ENCODE measurements at regions not wholly inside any gene's neighbourhood (a gene's known extent, or its start where the extent isn't known, plus 50 kb on each side); places are given as distances from the start of the nearest gene placed in this dataset.
"Not testable (repeated sequence)": the region's sequence is repeated elsewhere in the genome, so short reads cannot be mapped to it uniquely, and the experiment has no call there.

DNA sequence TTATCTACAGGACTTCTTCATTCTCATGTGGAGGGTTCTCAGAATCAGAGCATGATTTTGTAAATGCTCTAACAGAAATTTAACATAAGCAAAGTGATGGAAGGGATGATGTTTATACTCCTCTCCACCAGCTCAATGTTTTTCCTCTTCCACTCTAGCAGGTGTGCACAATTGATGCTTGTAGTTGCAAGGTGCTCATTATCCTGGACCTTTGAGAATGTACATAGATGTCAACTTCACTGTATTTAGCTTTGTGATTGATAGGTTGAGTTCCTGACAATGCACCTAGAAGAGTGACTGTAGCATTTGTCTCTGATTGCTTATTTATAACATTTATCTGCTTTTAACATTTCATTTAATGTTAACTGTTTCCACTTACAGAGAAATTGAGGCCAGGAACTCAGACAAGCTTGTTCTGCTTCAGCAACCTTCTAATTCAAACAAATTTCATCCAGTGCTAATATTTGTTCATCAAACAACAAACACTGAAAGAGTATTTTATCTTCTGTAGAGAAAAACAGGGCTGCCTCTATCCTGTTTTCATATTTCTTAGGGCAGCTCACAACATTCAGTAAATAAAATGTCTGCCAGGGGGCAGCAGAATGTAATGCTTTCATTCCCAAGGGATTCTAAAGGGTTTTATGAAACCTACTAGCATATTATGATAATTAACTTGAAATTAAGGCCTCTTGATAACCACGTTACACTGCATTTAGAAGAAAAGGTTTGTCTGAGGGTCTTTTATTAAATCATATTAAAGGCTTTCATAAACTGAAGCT is 127.9 kb upstream of the NOL4 start:
- DNase-seq (ENCODE audit: low spot score) = peak; percentile 50

DNA sequence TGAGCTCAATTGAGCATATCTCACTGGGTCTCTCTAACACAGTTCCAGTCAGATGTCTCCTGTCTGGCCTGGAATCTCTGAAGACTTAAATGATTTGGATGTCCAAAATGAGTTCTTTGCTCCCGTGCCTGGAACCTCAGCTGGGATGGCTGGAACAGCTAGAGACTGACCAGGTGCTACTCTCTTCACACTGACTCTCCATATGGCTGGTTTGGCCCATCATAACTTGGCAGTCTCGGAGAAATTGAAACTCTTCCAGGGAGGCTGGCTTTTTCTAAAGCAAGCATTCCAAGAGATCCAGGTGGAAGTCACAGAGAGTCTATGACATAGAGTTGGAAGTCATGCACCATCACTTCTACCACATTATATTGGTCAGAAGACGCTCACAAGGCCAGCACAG is 129.6 kb upstream of the NOL4 start:
- DNase-seq (ENCODE audit: low spot score) = peak; percentile 13

GRCh38 chr18:34357944-34358580 is 133.3 kb upstream of the NOL4 start:
- DNase-seq (ENCODE audit: low spot score) = no peak

DNA sequence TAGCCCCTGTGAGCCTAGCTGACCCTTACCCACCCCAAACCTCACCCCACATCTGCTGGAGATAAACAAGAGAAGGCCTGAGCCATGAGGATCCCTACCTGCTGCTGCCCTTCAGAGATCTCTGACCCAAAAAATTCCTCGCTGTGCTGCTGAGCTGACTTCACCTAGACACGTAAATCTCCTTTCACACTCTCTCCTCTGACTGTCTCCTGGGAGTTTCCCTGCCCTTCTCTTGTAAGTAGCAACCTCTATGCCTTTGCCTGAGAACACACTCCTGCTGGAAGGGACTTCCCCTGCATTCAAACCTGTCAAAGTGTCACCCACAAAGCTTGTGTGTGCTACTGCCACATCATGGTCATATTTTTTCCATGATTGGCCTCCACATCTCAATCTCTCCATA is 134.2 kb upstream of the NOL4 start:
- no peak for DNase-seq (ENCODE audit: low spot score)

DNA sequence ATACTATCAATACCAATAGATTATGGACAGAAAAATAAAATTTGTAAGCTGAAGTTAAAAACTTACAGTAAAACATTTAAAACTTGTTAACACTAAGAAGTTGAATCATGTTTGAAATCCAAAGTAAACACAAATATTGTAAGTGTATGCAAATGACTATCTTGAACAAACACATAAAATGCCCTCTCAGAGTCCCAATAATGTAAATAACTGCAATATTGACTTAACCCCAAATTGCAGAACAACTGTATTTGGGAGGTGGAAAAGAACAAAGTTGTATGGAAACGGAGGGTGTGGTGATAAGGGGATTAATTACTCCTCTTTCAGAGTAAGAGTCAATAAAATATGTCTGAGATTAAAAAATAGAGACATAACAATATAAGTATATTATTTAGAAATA is 140.0 kb upstream of the NOL4 start:
- DNase-seq (ENCODE audit: low spot score) = no peak

- DNase-seq (ENCODE audit: low spot score) = no peak
These were observed 146.1 kb upstream of the NOL4 start for GRCh38 chr18:34370704-34371395.

DNA sequence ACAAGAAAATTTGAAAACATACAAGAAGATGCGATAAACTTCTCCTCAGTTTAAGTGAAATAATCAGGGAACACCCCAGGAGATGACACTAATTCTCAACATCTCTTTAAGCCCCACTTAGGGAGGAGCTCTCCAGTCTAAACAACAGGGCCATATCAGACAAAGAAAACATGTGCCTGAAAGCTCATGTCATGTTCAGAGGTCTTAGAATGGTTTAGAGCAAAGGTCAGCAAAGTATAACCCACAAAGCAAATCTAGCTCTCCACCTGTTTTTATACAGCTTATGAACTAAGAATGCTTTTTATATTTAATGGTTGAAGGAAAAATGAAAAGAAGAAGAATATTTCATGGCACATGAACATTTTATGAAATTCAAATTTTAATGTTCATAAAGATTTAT is 155.6 kb upstream of the NOL4 start:
- no peak for DNase-seq (ENCODE audit: low spot score)

GRCh38 chr18:34385311-34385710 is 160.6 kb upstream of the NOL4 start:
- no peak for DNase-seq (ENCODE audit: low spot score)

DNA sequence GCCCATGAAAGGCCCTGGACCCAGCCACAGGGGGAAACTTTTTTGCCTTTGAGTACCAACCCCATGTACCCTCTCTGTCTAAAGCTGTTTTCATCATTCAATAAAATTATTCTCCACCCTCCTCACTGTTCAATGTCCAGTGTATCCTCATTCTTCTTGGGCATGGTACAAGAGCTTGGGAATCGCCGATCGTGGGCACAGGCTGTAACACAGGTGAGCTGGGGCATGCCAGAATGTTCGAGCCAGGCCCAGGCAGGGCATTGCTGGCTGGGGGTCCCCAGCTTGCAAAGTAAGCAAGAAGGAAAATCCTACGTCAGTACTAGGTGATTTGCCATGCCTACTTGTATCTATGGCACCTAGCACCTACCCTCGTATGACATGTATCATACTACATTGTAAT is 162.1 kb upstream of the NOL4 start:
- DNase-seq (ENCODE audit: low spot score) = no peak

GRCh38 chr18:34397286-34397896 is 172.7 kb upstream of the NOL4 start:
- DNase-seq (ENCODE audit: low spot score) = no peak

DNA sequence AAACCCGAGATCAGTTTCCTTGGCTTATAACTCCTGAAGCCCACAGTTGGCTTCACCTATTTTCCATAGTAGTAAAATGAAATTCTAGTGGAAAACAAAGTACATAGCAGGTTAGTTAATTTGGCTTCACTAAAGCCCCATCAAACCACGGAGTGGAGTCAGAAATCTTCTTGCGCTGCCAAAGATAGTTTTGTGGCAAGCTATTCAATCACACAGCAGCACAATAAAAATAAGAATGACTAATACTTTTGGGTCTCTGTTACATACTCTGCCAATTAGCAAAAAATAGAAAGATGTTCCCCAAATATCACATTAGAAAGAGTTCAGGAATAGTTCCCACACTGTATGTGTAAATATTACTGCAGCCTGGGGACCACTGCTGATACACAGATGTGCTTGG is 175.2 kb upstream of the NOL4 start:
- DNase-seq (ENCODE audit: low spot score) = no peak

GRCh38 chr18:34400834-34401233 is 176.1 kb upstream of the NOL4 start:
- no peak for DNase-seq (ENCODE audit: low spot score)

- DNase-seq (ENCODE audit: low spot score) = no peak
These were observed 177.1 kb upstream of the NOL4 start for GRCh38 chr18:34401775-34402174.

- not testable (repeated sequence) for DNase-seq (ENCODE audit: low spot score)
These were observed 182.8 kb upstream of the NOL4 start for GRCh38 chr18:34407471-34407870.

- no peak for DNase-seq (ENCODE audit: low spot score)
These were observed 187.2 kb upstream of the NOL4 start for GRCh38 chr18:34411952-34412351.

- no peak for DNase-seq (ENCODE audit: low spot score)
These were observed 206.3 kb upstream of the NOL4 start for GRCh38 chr18:34431042-34431441.

DNA sequence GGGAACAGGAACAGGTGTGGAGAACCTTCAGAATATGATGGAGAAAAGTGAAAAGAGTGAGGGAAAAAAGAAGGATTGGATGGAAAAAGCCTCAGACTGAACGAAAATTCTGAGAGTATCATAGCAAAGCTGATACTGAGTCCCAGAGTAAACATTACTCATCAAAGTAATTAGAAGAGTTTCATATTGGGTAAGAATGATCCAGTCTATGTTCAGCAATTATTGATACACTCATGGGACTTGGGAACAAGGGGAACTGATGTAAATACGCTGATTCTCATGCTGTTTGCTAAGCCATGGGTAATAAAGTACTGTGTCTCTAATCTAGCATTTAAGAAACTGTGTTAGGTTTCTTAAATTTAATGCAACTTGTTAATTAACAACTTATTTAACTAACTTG is 219.9 kb upstream of the NOL4 start:
- DNase-seq (ENCODE audit: low spot score) = no peak

GRCh38 chr18:34448662-34449061 is 223.9 kb upstream of the NOL4 start:
- DNase-seq (ENCODE audit: low spot score) = no peak

DNA sequence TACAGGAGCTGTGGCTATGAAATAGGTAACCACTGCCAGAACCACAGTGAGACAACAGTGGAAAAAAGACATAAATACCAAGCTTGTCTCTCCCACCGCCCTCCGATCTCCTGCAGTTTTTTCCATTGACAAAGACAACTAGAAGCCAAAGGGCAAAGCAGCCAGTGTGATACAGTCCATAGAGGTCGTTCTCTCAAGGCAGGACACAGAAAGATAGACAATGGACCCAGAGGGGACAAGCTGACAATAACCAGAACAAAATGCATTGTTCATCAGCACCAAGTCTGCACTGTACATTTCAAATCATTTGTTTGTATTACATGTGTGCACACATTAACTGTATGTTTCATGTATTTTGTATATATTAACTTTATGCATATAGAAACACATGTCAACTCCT is 233.0 kb upstream of the NOL4 start:
- DNase-seq (ENCODE audit: low spot score) = no peak

DNA sequence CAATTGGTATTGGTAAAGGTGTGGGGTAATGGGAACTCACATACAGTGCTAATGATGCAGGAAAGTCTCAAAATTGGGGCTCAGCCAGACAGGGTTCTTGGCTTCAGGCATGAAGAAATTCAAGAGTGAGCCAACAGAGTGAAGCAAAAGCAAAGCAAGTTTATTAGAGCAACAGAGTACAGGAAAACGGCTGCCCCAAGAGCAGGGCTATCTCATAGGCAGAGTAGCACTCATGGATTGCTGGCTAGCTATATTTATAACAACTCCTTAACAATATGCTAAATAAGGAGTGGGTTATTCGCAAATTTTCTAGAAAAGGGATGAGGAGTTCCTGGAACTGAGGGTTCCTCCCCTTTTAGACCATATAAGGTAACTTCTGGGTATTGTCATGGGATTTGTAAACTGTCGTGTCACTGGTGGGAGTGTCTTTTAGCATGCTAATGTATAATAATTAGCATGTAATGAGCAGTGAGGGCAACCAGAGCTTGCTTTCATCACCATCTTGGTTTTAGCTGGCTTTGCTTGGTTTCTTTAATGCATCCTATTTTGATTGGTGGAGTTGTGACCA is 233.8 kb upstream of the NOL4 start:
- peak; percentile 2 for DNase-seq (ENCODE audit: low spot score)

DNA sequence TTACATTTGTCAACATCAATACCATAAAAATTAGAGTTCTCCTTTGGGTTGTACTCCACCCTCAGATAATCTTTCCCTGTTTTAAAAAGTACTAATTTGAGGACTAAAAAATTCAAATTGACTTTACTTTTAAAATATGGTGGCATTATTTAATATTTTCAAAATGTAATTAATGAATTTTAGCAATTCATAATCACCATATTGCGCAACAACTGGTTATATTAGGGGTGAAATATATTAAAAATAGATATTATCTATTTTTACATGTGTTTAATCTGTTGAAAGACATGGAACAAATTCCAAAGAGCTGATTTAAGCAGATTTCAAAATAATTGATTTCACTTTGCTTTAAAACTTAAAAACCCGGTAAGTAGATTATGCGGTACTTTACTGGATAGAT is 236.6 kb upstream of the NOL4 start:
- no peak for DNase-seq (ENCODE audit: low spot score)

DNA sequence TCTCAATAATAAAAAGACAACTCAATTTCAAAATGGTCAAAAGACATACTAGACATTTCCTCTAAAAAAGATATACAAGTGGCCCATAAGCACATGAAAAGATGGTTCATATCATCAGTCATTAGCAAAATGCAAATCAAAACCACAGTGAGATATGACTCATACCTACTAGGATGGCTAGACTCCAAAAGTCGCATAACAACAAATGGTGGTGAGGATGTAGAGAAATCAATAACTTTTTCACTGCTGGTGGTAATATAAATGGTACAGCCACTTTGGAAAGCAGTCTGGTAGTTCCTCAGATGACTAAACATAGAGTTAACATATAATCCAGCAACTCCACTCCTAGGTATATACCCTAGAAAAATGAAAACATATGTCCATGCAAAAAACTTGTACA is 242.3 kb upstream of the NOL4 start:
- no peak for DNase-seq (ENCODE audit: low spot score)
